ENCODE measurements at regions not wholly inside any gene's neighbourhood (a gene's known extent, or its start where the extent isn't known, plus 50 kb on each side); places are given as distances from the start of the nearest gene placed in this dataset.
"Not testable (repeated sequence)": the region's sequence is repeated elsewhere in the genome, so short reads cannot be mapped to it uniquely, and the experiment has no call there.

- 93 to 94% methylated on average over 2 of the region's 2 CpGs for WGBS, 2 donors
- Histone ChIP-seq H3K4me1 (ENCODE audit: control insufficient read depth in 2 of 2, insufficient read depth in 2 of 2, low read length in 1 of 2) (no peaks in the 10 kb centered on the region), H3K27ac (ENCODE audit: low read depth in 2 of 2, low read length in 1 of 2) (no peak overlapping the region), H3K36me3 (ENCODE audit: control insufficient read depth in 2 of 2, insufficient read depth in 2 of 2, low read length in 1 of 2) (no peaks in the 10 kb centered on the region), H3K9me3 (ENCODE audit: control insufficient read depth in 2 of 2, insufficient read depth in 1 of 2, low read depth in 1 of 2, low read length in 1 of 2) (no peaks in the 10 kb centered on the region), H3K4me3 (ENCODE audit: low read depth in 1 of 2, low read length in 2 of 2) (no peak overlapping the region), H3K27me3 (ENCODE audit: control insufficient read depth in 1 of 2, insufficient read depth in 2 of 2, low read length in 2 of 2) (no peaks in the 10 kb centered on the region)
Measured at GRCh38 chr5:69013481-69013880, 80.3 kb upstream of the SLC30A5 start.

DNA sequence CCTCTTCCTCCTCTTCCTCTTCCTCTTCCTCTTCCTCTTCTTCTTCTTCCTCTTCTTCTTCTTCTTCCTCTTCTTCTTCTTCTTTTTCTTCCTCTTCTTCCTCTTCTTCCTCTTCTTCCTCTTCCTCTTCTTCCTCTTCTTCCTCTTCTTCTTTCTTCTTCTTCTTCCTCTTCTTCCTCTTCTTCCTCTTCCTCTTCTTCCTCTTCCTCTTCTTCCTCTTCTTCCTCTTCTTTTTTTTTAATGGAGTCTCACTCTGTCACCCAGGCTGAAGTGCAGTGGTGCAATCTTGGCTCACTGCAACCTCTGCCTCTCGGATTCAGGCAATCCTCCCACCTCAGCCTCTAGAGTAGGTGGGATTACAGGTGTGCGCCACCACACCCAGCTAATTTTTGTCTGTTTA is 79.8 kb upstream of the SLC30A5 start:
- not testable (repeated sequence) for H3K4me1 ChIP-seq (ENCODE audit: control insufficient read depth in 2 of 2, insufficient read depth in 2 of 2, low read length in 1 of 2); H3K36me3 ChIP-seq (ENCODE audit: control insufficient read depth in 2 of 2, insufficient read depth in 2 of 2, low read length in 1 of 2); H3K27ac ChIP-seq (ENCODE audit: low read depth in 2 of 2, low read length in 1 of 2); H3K4me3 ChIP-seq (ENCODE audit: low read depth in 1 of 2, low read length in 2 of 2); H3K27me3 ChIP-seq (ENCODE audit: control insufficient read depth in 1 of 2, insufficient read depth in 2 of 2, low read length in 2 of 2); H3K9me3 ChIP-seq (ENCODE audit: control insufficient read depth in 2 of 2, insufficient read depth in 1 of 2, low read depth in 1 of 2, low read length in 1 of 2)
- WGBS, 2 donors, result 88 to 93% methylated on average over 2 of the region's 2 CpGs

DNA sequence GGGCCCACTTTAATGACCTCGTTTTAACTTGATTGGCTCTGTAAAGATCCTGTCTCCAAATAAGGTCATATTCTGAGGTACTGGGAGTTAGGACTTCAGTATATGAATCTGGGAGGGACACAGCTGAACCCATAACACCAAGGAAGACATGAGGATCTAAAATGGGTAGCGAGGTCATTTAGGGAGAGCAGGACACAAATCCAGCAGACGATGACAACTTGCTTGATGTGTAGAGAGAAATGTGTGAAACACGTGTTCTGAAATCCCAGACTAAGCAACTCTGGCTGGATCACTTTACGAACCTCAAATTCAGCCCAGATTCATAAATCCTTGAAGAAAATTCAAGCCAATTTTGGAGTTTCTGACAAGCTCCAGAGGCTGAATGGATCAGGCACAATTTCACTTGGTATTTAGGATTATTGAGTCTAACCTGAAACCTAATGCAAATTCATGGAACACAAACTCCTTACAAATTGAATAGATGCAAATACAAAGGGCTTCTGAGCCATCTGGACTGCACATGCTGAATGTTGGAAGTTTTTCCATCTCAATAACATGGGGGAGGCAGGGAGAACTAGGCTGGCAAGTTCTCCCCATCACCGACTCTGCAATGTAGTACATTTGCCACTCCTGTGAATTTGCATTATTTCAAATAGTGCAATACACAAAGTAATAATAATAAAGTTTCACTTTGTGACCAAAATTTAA is 74.0 kb upstream of the SLC30A5 start:
- Histone ChIP-seq H3K27me3 (ENCODE audit: control insufficient read depth in 1 of 2, insufficient read depth in 2 of 2, low read length in 2 of 2) (no peaks in the 10 kb centered on the region), H3K27ac (ENCODE audit: low read depth in 2 of 2, low read length in 1 of 2) (no peak overlapping the region), H3K9me3 (ENCODE audit: control insufficient read depth in 2 of 2, insufficient read depth in 1 of 2, low read depth in 1 of 2, low read length in 1 of 2) (no peaks in the 10 kb centered on the region), H3K36me3 (ENCODE audit: control insufficient read depth in 2 of 2, insufficient read depth in 2 of 2, low read length in 1 of 2) (no peaks in the 10 kb centered on the region), H3K4me3 (ENCODE audit: low read depth in 1 of 2, low read length in 2 of 2) (no peak overlapping the region), H3K4me1 (ENCODE audit: control insufficient read depth in 2 of 2, insufficient read depth in 2 of 2, low read length in 1 of 2) (no peaks in the 10 kb centered on the region)
- WGBS, 2 donors, result 77% methylated on average over 6 of the region's 6 CpGs

DNA sequence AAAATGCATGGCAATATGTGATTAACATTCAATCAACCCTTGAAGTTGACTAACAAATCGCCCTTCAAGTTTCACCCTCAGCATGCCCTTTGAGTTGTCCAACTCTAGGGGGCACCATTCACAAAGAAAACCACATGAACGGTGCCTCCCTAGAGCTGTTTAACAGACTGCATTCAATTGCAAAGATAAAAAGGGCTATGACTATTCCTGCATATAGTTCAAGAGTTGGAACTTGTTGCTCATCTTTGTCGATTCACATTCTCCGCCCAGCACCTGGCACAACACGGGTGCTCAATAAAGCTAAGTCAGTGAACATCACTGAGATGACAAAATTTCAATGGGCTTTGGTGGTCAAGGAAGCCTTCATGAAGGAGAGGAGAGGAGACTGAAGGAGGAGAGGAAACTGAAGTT is 69.6 kb upstream of the SLC30A5 start:
- Histone ChIP-seq H3K27me3 (ENCODE audit: control insufficient read depth in 1 of 2, insufficient read depth in 2 of 2, low read length in 2 of 2) (no peaks in the 10 kb centered on the region), H3K4me1 (ENCODE audit: control insufficient read depth in 2 of 2, insufficient read depth in 2 of 2, low read length in 1 of 2) (no peaks in the 10 kb centered on the region), H3K36me3 (ENCODE audit: control insufficient read depth in 2 of 2, insufficient read depth in 2 of 2, low read length in 1 of 2) (no peaks in the 10 kb centered on the region), H3K9me3 (ENCODE audit: control insufficient read depth in 2 of 2, insufficient read depth in 1 of 2, low read depth in 1 of 2, low read length in 1 of 2) (no peaks in the 10 kb centered on the region), H3K4me3 (ENCODE audit: low read depth in 1 of 2, low read length in 2 of 2) (no peak overlapping the region), H3K27ac (ENCODE audit: low read depth in 2 of 2, low read length in 1 of 2) (no peak overlapping the region)
- 52 to 58% methylated on average over 5 of the region's 5 CpGs for WGBS, 2 donors

GRCh38 chr5:69029292-69029691 is 64.5 kb upstream of the SLC30A5 start:
- 90 to 91% methylated on average over 1 of the region's 1 CpG for WGBS, 2 donors
- H3K27ac ChIP-seq (ENCODE audit: low read depth in 2 of 2, low read length in 1 of 2), result no peak overlapping the region
- H3K27me3 ChIP-seq (ENCODE audit: control insufficient read depth in 1 of 2, insufficient read depth in 2 of 2, low read length in 2 of 2), result no peaks in the 10 kb centered on the region
- no peaks in the 10 kb centered on the region for H3K36me3 ChIP-seq (ENCODE audit: control insufficient read depth in 2 of 2, insufficient read depth in 2 of 2, low read length in 1 of 2)
- no peaks in the 10 kb centered on the region for H3K4me1 ChIP-seq (ENCODE audit: control insufficient read depth in 2 of 2, insufficient read depth in 2 of 2, low read length in 1 of 2)
- no peak overlapping the region for H3K4me3 ChIP-seq (ENCODE audit: low read depth in 1 of 2, low read length in 2 of 2)
- no peaks in the 10 kb centered on the region for H3K9me3 ChIP-seq (ENCODE audit: control insufficient read depth in 2 of 2, insufficient read depth in 1 of 2, low read depth in 1 of 2, low read length in 1 of 2)

- no peaks in the 10 kb centered on the region for H3K27me3 ChIP-seq (ENCODE audit: control insufficient read depth in 1 of 2, insufficient read depth in 2 of 2, low read length in 2 of 2)
- H3K4me1 ChIP-seq (ENCODE audit: control insufficient read depth in 2 of 2, insufficient read depth in 2 of 2, low read length in 1 of 2), result no peaks in the 10 kb centered on the region
- 64 to 77% methylated on average over 5 of the region's 5 CpGs for whole genome bisulfite sequencing, 2 donors
- H3K36me3 ChIP-seq (ENCODE audit: control insufficient read depth in 2 of 2, insufficient read depth in 2 of 2, low read length in 1 of 2), result no peaks in the 10 kb centered on the region
- H3K27ac ChIP-seq (ENCODE audit: low read depth in 2 of 2, low read length in 1 of 2), result no peak overlapping the region
- no peaks in the 10 kb centered on the region for H3K9me3 ChIP-seq (ENCODE audit: control insufficient read depth in 2 of 2, insufficient read depth in 1 of 2, low read depth in 1 of 2, low read length in 1 of 2)
- no peak overlapping the region for H3K4me3 ChIP-seq (ENCODE audit: low read depth in 1 of 2, low read length in 2 of 2)
Measured at GRCh38 chr5:69030358-69031062, 63.3 kb upstream of the SLC30A5 start.

DNA sequence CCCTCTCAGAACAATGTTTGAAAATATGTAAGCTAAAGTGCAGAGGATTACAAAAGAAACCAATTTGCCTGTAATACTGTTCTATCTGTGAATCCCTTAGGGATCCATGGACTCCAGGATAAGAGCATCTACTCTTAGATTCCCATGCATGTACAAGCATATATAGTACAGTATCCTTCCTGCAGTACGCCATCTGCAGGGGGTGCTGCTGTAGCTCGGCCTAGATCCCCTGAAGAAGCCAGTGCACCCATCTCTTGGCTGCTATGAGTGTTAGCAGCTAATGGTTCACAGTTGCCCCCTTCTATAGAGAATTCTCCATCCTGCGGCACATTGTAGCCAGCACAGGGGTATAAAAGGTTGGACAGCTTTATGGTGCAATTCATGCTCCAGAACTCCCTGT is 61.8 kb upstream of the SLC30A5 start:
- no peaks in the 10 kb centered on the region for H3K4me1 ChIP-seq (ENCODE audit: control insufficient read depth in 2 of 2, insufficient read depth in 2 of 2, low read length in 1 of 2)
- no peaks in the 10 kb centered on the region for H3K36me3 ChIP-seq (ENCODE audit: control insufficient read depth in 2 of 2, insufficient read depth in 2 of 2, low read length in 1 of 2)
- 90% methylated on average over 3 of the region's 3 CpGs for WGBS, 2 donors
- H3K27ac ChIP-seq (ENCODE audit: low read depth in 2 of 2, low read length in 1 of 2), result no peak overlapping the region
- H3K9me3 ChIP-seq (ENCODE audit: control insufficient read depth in 2 of 2, insufficient read depth in 1 of 2, low read depth in 1 of 2, low read length in 1 of 2), result no peaks in the 10 kb centered on the region
- no peak overlapping the region for H3K4me3 ChIP-seq (ENCODE audit: low read depth in 1 of 2, low read length in 2 of 2)
- no peaks in the 10 kb centered on the region for H3K27me3 ChIP-seq (ENCODE audit: control insufficient read depth in 1 of 2, insufficient read depth in 2 of 2, low read length in 2 of 2)

GRCh38 chr5:69033690-69034089 is 60.1 kb upstream of the SLC30A5 start:
- no peak overlapping the region for H3K4me3 ChIP-seq (ENCODE audit: low read depth in 1 of 2, low read length in 2 of 2)
- 46 to 59% methylated on average over 2 of the region's 2 CpGs for WGBS, 2 donors
- H3K27me3 ChIP-seq (ENCODE audit: control insufficient read depth in 1 of 2, insufficient read depth in 2 of 2, low read length in 2 of 2), result no peaks in the 10 kb centered on the region
- H3K27ac ChIP-seq (ENCODE audit: low read depth in 2 of 2, low read length in 1 of 2), result no peak overlapping the region
- no peaks in the 10 kb centered on the region for H3K36me3 ChIP-seq (ENCODE audit: control insufficient read depth in 2 of 2, insufficient read depth in 2 of 2, low read length in 1 of 2)
- no peaks in the 10 kb centered on the region for H3K9me3 ChIP-seq (ENCODE audit: control insufficient read depth in 2 of 2, insufficient read depth in 1 of 2, low read depth in 1 of 2, low read length in 1 of 2)
- no peaks in the 10 kb centered on the region for H3K4me1 ChIP-seq (ENCODE audit: control insufficient read depth in 2 of 2, insufficient read depth in 2 of 2, low read length in 1 of 2)

DNA sequence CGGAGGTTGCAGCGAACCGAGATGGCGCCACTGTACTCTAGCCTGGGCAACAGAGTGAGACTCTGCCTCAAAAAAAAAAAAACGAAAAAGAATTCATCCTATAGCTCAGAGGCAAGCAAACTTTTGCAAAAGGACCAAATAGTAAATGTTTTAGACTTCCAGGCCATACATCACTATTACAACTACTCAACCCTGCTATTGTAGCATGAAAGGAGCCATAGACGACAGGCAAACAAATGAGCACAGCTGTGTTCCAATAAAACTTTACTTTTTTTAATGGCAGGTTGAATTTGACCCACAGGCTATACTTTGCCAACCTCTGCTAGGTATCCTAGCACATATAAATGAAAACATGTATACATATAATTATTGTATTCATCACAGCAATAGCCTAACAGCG is 58.9 kb upstream of the SLC30A5 start:
- no peaks in the 10 kb centered on the region for H3K9me3 ChIP-seq (ENCODE audit: control insufficient read depth in 2 of 2, insufficient read depth in 1 of 2, low read depth in 1 of 2, low read length in 1 of 2)
- H3K4me1 ChIP-seq (ENCODE audit: control insufficient read depth in 2 of 2, insufficient read depth in 2 of 2, low read length in 1 of 2), result no peaks in the 10 kb centered on the region
- H3K27ac ChIP-seq (ENCODE audit: low read depth in 2 of 2, low read length in 1 of 2), result no peak overlapping the region
- no peaks in the 10 kb centered on the region for H3K27me3 ChIP-seq (ENCODE audit: control insufficient read depth in 1 of 2, insufficient read depth in 2 of 2, low read length in 2 of 2)
- WGBS, 2 donors, result 90 to 93% methylated on average over 7 of the region's 7 CpGs
- no peaks in the 10 kb centered on the region for H3K36me3 ChIP-seq (ENCODE audit: control insufficient read depth in 2 of 2, insufficient read depth in 2 of 2, low read length in 1 of 2)
- no peak overlapping the region for H3K4me3 ChIP-seq (ENCODE audit: low read depth in 1 of 2, low read length in 2 of 2)

- Histone ChIP-seq H3K27ac (ENCODE audit: low read depth in 2 of 2, low read length in 1 of 2) (no peak overlapping the region), H3K4me1 (ENCODE audit: control insufficient read depth in 2 of 2, insufficient read depth in 2 of 2, low read length in 1 of 2) (no peaks in the 10 kb centered on the region), H3K36me3 (ENCODE audit: control insufficient read depth in 2 of 2, insufficient read depth in 2 of 2, low read length in 1 of 2) (no peaks in the 10 kb centered on the region), H3K27me3 (ENCODE audit: control insufficient read depth in 1 of 2, insufficient read depth in 2 of 2, low read length in 2 of 2) (no peaks in the 10 kb centered on the region), H3K9me3 (ENCODE audit: control insufficient read depth in 2 of 2, insufficient read depth in 1 of 2, low read depth in 1 of 2, low read length in 1 of 2) (no peaks in the 10 kb centered on the region), H3K4me3 (ENCODE audit: low read depth in 1 of 2, low read length in 2 of 2) (no peak overlapping the region)
- WGBS, 2 donors, result 56 to 69% methylated on average over 4 of the region's 4 CpGs
Measured at GRCh38 chr5:69035665-69036064, 58.1 kb upstream of the SLC30A5 start.

All from esophagus (tissue), 2 donors.